ENCODE measurements at regions not wholly inside any gene's neighbourhood (a gene's known extent, or its start where the extent isn't known, plus 50 kb on each side); places are given as distances from the start of the nearest gene placed in this dataset.

- ChIA-PET POLR2A (no interaction called here), RAD21 (ENCODE audit: unreplicated experiment) (interaction anchor here (1.2 kb wide), 1 partner anchor 877 kb away, joined by 3 read pairs; no protein-coding TSS in a partner anchor), CTCF (no interaction called here), SMC1A (ENCODE audit: uncharacterized antibody, unreplicated experiment) (interaction anchor here (0.8 to 1.4 kb wide), 2 partner anchors 11 to 19 kb away, joined by 3 read pairs; no protein-coding TSS in a partner anchor)
- Histone ChIP-seq H3K27ac (ENCODE audit: control insufficient read depth, insufficient read depth) (no peak overlapping the region), H3K9ac (ENCODE audit: control insufficient read depth, insufficient read depth, low read length) (no peak overlapping the region), H3K9me3 (replicated peaks; ENCODE audit: control insufficient read depth, insufficient read depth, low read length) (no peaks in the 10 kb centered on the region), H2AFZ (ENCODE audit: control insufficient read depth, low read depth, low read length) (no peak overlapping the region), H3K4me2 (ENCODE audit: control insufficient read depth, insufficient read depth) (no peak overlapping the region), H3K27me3 (replicated peaks in 1 of 2; ENCODE audit: control insufficient read depth in 2 of 2, insufficient read depth in 2 of 2, low read length in 1 of 2) (no peaks in the 10 kb centered on the region), H3K4me1 (ENCODE audit: control insufficient read depth, insufficient read depth, low read length) (no peaks in the 10 kb centered on the region), H3K79me2 (ENCODE audit: control insufficient read depth, insufficient read depth, low read length) (no peaks in the 10 kb centered on the region), H3K36me3 (ENCODE audit: control insufficient read depth in 2 of 2, insufficient read depth in 2 of 2, low read length in 1 of 2) (no peaks in the 10 kb centered on the region), H4K20me1 (ENCODE audit: control insufficient read depth, insufficient read depth) (no peaks in the 10 kb centered on the region), H3K4me3 (no peak overlapping the region)
- intact Hi-C loops (cut with micrococcal nuclease; ENCODE audit: unreplicated experiment) = no loop called here
- DNase-seq (ENCODE audit: low read depth, low spot score) (no peak), FAIRE-seq (no peak), ATAC-seq (no peak)
- no peak for TF ChIP-seq NFIC (IDR thresholded peaks at IDR 0.05; ENCODE audit: low read depth, low read length)
- peak; percentile 41; the same call in 1 of the 2 replicates for TF ChIP-seq SPI1 (IDR thresholded peaks at IDR 0.05; ENCODE audit: borderline replicate concordance, insufficient read depth, low read depth, low read length)
- TF ChIP-seq WRNIP1 (IDR thresholded peaks at IDR 0.05; ENCODE audit: borderline replicate concordance, low read depth, low read length) = no peak
- 11% methylated on average over 1 of the region's 1 CpG for WGBS (ENCODE audit: insufficient coverage, insufficient replicate concordance, low lambda C conversion rate, missing lambda C conversion rate)
- no TSS peak for BruUV-seq (replicated peaks)
- in situ Hi-C loops (cut with MboI) = loop anchor here (10.0 kb wide), 1 partner anchor 878 kb away; no protein-coding TSS in a partner anchor
Measured at GRCh38 chr1:55706397-55706796, 491.2 kb upstream of the USP24 start.

- DNase-seq (ENCODE audit: low read depth, low spot score) (no peak), ATAC-seq (no peak), FAIRE-seq (no peak)
- intact Hi-C loops (cut with micrococcal nuclease; ENCODE audit: unreplicated experiment) (loop anchor here (2.0 to 5.0 kb wide), 2 partner anchors 703 to 877 kb away; no protein-coding TSS in a partner anchor), in situ Hi-C loops (cut with MboI) (loop anchor here (10.0 kb wide), 1 partner anchor 881 kb away; no protein-coding TSS in a partner anchor)
- no peak overlapping the region for H3K27ac ChIP-seq (ENCODE audit: control insufficient read depth, insufficient read depth)
- no peaks in the 10 kb centered on the region for H3K79me2 ChIP-seq (ENCODE audit: control insufficient read depth, insufficient read depth, low read length)
- H3K4me1 ChIP-seq (ENCODE audit: control insufficient read depth, insufficient read depth, low read length) = no peaks in the 10 kb centered on the region
- no peaks in the 10 kb centered on the region for H3K27me3 ChIP-seq (replicated peaks in 1 of 2; ENCODE audit: control insufficient read depth in 2 of 2, insufficient read depth in 2 of 2, low read length in 1 of 2)
- no peak overlapping the region for H3K4me2 ChIP-seq (ENCODE audit: control insufficient read depth, insufficient read depth)
- BruUV-seq (replicated peaks) = no TSS peak
- POLR2A ChIA-PET = no interaction called here
- H3K4me3 ChIP-seq = no peak overlapping the region
- H3K36me3 ChIP-seq (ENCODE audit: control insufficient read depth in 2 of 2, insufficient read depth in 2 of 2, low read length in 1 of 2) = no peaks in the 10 kb centered on the region
- no peak overlapping the region for H3K9ac ChIP-seq (ENCODE audit: control insufficient read depth, insufficient read depth, low read length)
- H2AFZ ChIP-seq (ENCODE audit: control insufficient read depth, low read depth, low read length) = no peak overlapping the region
- H4K20me1 ChIP-seq (ENCODE audit: control insufficient read depth, insufficient read depth) = no peaks in the 10 kb centered on the region
- WGBS (ENCODE audit: insufficient coverage, insufficient replicate concordance, low lambda C conversion rate, missing lambda C conversion rate) = 14% methylated on average over 7 of the region's 8 CpGs
- CTCF ChIA-PET = interaction anchor here (0.9 to 1.3 kb wide), 2 partner anchors 875 to 881 kb away, joined by 3 to 5 read pairs; partner anchors contain the start of gene PLPP3
- RAD21 ChIA-PET (ENCODE audit: unreplicated experiment) = interaction anchor here (0.9 kb wide), 1 partner anchor 881 kb away, joined by 4 read pairs; no protein-coding TSS in a partner anchor
- no peaks in the 10 kb centered on the region for H3K9me3 ChIP-seq (replicated peaks; ENCODE audit: control insufficient read depth, insufficient read depth, low read length)
- SMC1A ChIA-PET (ENCODE audit: uncharacterized antibody, unreplicated experiment) = interaction anchor here (0.7 to 2.3 kb wide), 2 partner anchors 33 to 880 kb away, joined by 3 to 6 read pairs; no protein-coding TSS in a partner anchor
- TF ChIP-seq NFXL1 (IDR thresholded peaks at IDR 0.05; ENCODE audit: borderline replicate concordance) (no peak), ZNF384 (IDR thresholded peaks at IDR 0.05; ENCODE audit: borderline replicate concordance, low read depth, low read length) (no peak), BCL3 (IDR thresholded peaks at IDR 0.05; ENCODE audit: borderline replicate concordance, insufficient read depth, low read depth, low read length, poor library complexity, severe bottlenecking) (no peak), ATF2 (IDR thresholded peaks at IDR 0.05; ENCODE audit: low read length) (no peak), SIN3A (IDR thresholded peaks at IDR 0.05; ENCODE audit: low read depth, low read length) (no peak), TBL1XR1 (IDR thresholded peaks at IDR 0.05; ENCODE audit: low read depth, low read length) (no peak), IKZF2 (IDR thresholded peaks at IDR 0.05) (no peak), ATF3 (IDR thresholded peaks at IDR 0.05; ENCODE audit: borderline replicate concordance, extremely low read depth, low read depth, low read length) (no peak), ZNF274 (IDR thresholded peaks at IDR 0.05; ENCODE audit: insufficient read depth, insufficient read length) (no peak), FOXK2 (IDR thresholded peaks at IDR 0.05) (no peak)
Measured at GRCh38 chr1:55703726-55704363, 488.7 kb upstream of the USP24 start.
